ENCODE measurements at regions not wholly inside any gene's neighbourhood (a gene's known extent, or its start where the extent isn't known, plus 50 kb on each side); places are given as distances from the start of the nearest gene placed in this dataset.

DNA sequence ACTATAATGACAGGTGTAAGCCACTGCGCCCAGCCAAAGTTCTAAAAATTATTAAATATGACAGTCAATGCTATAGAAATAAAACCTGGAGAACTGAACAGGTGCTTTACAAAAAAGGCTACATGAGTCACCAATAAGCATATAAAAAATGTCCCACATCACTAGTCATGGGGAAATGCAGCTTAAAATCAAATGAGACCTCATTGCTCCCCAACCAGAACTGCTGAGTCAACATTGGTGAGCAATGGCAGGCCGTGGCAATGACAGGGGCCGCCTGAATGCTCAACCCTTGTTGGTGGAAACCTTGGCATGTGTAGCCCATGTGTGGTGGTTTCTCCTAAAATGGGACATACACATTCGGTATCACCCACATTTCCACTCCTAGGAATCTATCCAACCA lies 352.3 kb upstream of the KLF6 start:
- TF ChIP-seq, protein P1, sequence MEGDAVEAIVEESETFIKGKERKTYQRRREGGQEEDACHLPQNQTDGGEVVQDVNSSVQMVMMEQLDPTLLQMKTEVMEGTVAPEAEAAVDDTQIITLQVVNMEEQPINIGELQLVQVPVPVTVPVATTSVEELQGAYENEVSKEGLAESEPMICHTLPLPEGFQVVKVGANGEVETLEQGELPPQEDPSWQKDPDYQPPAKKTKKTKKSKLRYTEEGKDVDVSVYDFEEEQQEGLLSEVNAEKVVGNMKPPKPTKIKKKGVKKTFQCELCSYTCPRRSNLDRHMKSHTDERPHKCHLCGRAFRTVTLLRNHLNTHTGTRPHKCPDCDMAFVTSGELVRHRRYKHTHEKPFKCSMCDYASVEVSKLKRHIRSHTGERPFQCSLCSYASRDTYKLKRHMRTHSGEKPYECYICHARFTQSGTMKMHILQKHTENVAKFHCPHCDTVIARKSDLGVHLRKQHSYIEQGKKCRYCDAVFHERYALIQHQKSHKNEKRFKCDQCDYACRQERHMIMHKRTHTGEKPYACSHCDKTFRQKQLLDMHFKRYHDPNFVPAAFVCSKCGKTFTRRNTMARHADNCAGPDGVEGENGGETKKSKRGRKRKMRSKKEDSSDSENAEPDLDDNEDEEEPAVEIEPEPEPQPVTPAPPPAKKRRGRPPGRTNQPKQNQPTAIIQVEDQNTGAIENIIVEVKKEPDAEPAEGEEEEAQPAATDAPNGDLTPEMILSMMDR (IDR thresholded peaks at IDR 0.05; ENCODE audit: insufficient read depth, low read length, severe bottlenecking): no peak
- Histone ChIP-seq H3K27me3 (ENCODE audit: control insufficient read depth, insufficient read depth, low read length) (no peaks in the 10 kb centered on the region), H3K36me3 (ENCODE audit: control insufficient read depth, insufficient read depth, low read length) (no peaks in the 10 kb centered on the region), H3K4me3 (ENCODE audit: low read depth, low read length) (no peak overlapping the region)
- FAIRE-seq (no peak), DNase-seq (ENCODE audit: low read depth) (no peak)

DNA sequence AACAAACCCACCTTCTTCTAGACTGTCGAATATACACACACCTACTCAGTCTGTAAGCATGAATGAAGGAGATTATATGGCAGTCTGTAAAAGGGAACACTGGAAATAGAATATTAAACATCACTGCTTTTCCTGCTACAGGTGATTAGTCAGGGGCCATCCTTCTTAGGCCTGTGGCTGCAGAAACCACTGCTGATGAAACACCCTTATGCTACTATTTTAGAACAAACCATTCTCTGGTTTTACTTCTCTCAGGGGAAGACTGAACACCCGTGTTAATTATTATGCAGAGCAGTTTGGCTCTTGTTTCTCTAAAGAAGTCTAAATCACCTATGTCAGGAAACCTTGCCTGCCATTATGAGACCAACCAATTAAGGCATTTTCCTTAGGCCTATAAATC lies 351.1 kb upstream of the KLF6 start:
- Histone ChIP-seq H3K4me3 (ENCODE audit: low read depth, low read length) (no peak overlapping the region), H3K27me3 (ENCODE audit: control insufficient read depth, insufficient read depth, low read length) (no peaks in the 10 kb centered on the region), H3K36me3 (ENCODE audit: control insufficient read depth, insufficient read depth, low read length) (no peaks in the 10 kb centered on the region)
- TF ChIP-seq, protein P1 (IDR thresholded peaks at IDR 0.05; ENCODE audit: insufficient read depth, low read length, severe bottlenecking): no peak
- no peak for FAIRE-seq
- DNase-seq (ENCODE audit: low read depth): no peak

DNA sequence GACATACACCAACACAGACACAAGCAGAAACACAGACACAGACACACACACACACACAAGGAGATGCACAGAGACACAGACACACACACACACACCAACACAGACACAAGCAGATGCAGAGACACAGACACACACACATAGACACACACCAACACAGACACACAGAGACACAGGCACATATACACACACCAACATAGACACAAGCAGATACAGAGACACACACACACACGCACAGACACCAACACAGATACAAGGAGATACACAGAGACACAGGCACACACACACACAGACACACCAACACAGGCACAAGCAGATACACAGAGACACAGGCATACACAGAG lies 347.2 kb upstream of the KLF6 start:
- H3K36me3 ChIP-seq (ENCODE audit: control insufficient read depth, insufficient read depth, low read length): no peaks in the 10 kb centered on the region
- DNase-seq (ENCODE audit: low read depth) (no peak), FAIRE-seq (peak; percentile 73)
- TF ChIP-seq, protein P1 (IDR thresholded peaks at IDR 0.05; ENCODE audit: insufficient read depth, low read length, severe bottlenecking): no peak
- H3K27me3 ChIP-seq (ENCODE audit: control insufficient read depth, insufficient read depth, low read length): no peaks in the 10 kb centered on the region
- no peak overlapping the region for H3K4me3 ChIP-seq (ENCODE audit: low read depth, low read length)

DNA sequence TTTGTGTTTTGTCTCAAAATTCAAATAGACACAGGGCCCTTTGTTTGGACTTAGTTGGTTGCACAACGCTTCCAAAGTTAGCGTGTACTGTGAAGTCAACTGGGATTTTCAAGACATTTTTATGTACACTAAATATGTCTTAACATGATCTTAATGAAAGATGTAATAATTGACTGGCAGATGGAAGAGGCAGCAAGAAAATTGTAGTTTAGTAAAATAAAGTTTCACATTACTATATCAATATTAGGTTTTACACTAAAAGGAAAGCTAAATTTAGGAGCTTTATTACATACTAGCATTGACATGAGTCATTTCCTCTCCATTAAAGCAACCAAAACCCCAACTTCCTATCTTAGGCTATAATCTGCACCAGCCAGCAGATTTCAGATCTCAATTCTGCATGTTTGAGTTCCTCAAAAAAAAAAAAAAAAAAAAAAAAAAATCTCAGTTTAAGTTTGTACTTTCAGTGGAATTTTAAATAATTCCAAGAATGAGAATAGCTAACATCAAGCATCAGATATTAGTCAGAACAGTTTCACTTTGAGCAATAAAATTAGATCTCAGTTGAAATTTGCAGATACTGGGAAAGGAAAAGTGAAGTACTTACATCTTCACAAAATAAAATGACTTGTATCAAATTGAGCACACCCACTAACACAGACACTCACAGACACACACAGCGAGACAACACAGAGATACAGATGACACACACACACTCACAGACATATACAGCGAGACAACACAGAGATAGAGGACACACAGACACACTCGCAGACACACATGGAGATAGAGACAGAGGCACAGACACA lies 346.6 kb upstream of the KLF6 start:
- no peak for FAIRE-seq
- TF ChIP-seq, protein P1 (IDR thresholded peaks at IDR 0.05; ENCODE audit: insufficient read depth, low read length, severe bottlenecking): no peak

DNA sequence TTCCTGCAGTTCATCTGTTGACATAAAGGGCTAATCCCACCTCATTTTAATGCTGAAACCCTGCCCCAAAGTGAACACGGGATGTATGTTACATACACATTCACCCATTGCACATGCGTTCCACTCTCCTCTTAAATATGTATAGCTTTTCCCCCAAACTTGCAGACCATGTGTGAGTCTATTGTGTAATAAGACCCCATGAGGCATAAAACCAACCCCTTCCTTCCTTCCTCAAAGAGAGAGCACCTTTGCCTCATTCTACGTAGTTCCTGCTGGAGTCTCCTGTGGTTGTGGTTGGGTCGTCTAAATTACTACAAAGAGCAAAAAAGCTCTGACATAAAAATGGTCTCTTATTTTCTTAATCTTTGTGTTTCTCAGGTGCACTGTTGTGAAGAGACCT lies 345.7 kb upstream of the KLF6 start:
- H3K27me3 ChIP-seq (ENCODE audit: control insufficient read depth, insufficient read depth, low read length): no peaks in the 10 kb centered on the region
- TF ChIP-seq, protein P1 (IDR thresholded peaks at IDR 0.05; ENCODE audit: insufficient read depth, low read length, severe bottlenecking): no peak
- FAIRE-seq: no peak

More for the DNA sequence above, 346.6 kb upstream of the KLF6 start:
- Histone ChIP-seq H3K27me3 (ENCODE audit: control insufficient read depth, insufficient read depth, low read length) (no peaks in the 10 kb centered on the region), H3K36me3 (ENCODE audit: control insufficient read depth, insufficient read depth, low read length) (no peaks in the 10 kb centered on the region), H3K4me3 (ENCODE audit: low read depth, low read length) (no peak overlapping the region)
- peak; percentile 79 for DNase-seq (ENCODE audit: low read depth)

More for the DNA sequence above, 345.7 kb upstream of the KLF6 start:
- no peak for DNase-seq (ENCODE audit: low read depth)
- Histone ChIP-seq H3K36me3 (ENCODE audit: control insufficient read depth, insufficient read depth, low read length) (no peaks in the 10 kb centered on the region), H3K4me3 (ENCODE audit: low read depth, low read length) (no peak overlapping the region)

Measured in bronchial epithelial cell (primary cell).